OCI-LY7 (cell line): ENCODE measurements at regions not wholly inside any gene's neighbourhood (a gene's known extent, or its start where the extent isn't known, plus 50 kb on each side); places are given as distances from the start of the nearest gene placed in this dataset.
A peak's percentile ranks its signal among the peaks of the same experiment; 100 is the strongest.
"Not testable (repeated sequence)": the region's sequence is repeated elsewhere in the genome, so short reads cannot be mapped to it uniquely, and the experiment has no call there.

Source experiments
- BruUV-seq: library from RNA; stranded (reverse); fragments of 400-500 nt; replicated peaks from 2 replicates; lab custom pipeline; 2021; lab: Mats Ljungman, UMichigan
- CTCF ChIA-PET: fragments of 300-600 bp; sonication (Branson Sonifier 250); formaldehyde crosslinking; loops from one replicate; lab custom pipeline; 2022; ENCODE audit warnings: antibody characterized with exemption; ENCODE audit not compliant: unreplicated experiment; lab: Charles Lee
- POLR2A ChIA-PET: fragments of 300-600 bp; sonication (Branson Sonifier 250); formaldehyde crosslinking; loops from one replicate; lab custom pipeline; 2022; ENCODE audit warnings: antibody characterized with exemption; lab: Charles Lee
- DNase-seq: peaks from one replicate; pipeline ENCODE4 v3.0.0-alpha.2; 2015; ENCODE audit warnings: low spot score
- H2AFZ ChIP-seq: fragments of 200-600 bp; sonication (generic), shearing (Covaris generic); 2 replicates; pipeline ENCODE4 v1.6.1; 2014; ENCODE audit warnings: mild to moderate bottlenecking, antibody characterized with exemption, low read length, moderate library complexity
- H3K27ac ChIP-seq: fragments of 200-600 bp; sonication (generic); 2 replicates; pipeline ENCODE4 v1.5.1; 2014; ENCODE audit warnings: mixed run types, low read depth, mild to moderate bottlenecking, moderate library complexity, low read length, inconsistent platforms; ENCODE audit not compliant: poor library complexity, severe bottlenecking
- H3K36me3 ChIP-seq: fragments of 200-600 bp; sonication (generic); 2 replicates; pipeline ENCODE4 v1.6.1; 2014; ENCODE audit warnings: mild to moderate bottlenecking, antibody characterized with exemption, low read length, moderate library complexity, mixed read lengths; ENCODE audit not compliant: insufficient read depth
- H3K4me1 ChIP-seq: fragments of 200-600 bp; sonication (generic); 2 replicates; pipeline ENCODE4 v1.5.1; 2014; ENCODE audit warnings: mild to moderate bottlenecking, low read length; ENCODE audit not compliant: insufficient read depth, poor library complexity, severe bottlenecking
- H3K4me2 ChIP-seq: fragments of 200-600 bp; sonication (generic); 2 replicates; pipeline ENCODE4 v1.6.1; 2014; ENCODE audit warnings: mild to moderate bottlenecking, low read length
- H3K4me3 ChIP-seq: fragments of 200-600 bp; sonication (generic); 2 replicates; pipeline ENCODE4 v1.5.1; 2014; ENCODE audit warnings: mild to moderate bottlenecking, low read depth, low read length; ENCODE audit not compliant: poor library complexity, severe bottlenecking
- H3K79me2 ChIP-seq: fragments of 200-600 bp; sonication (generic); 2 replicates; pipeline ENCODE4 v1.6.1; 2016; ENCODE audit warnings: low read depth, mild to moderate bottlenecking, low read length, moderate library complexity, mixed read lengths; ENCODE audit not compliant: insufficient read depth
- H3K9me2 ChIP-seq: fragments of 200-600 bp; sonication (generic); 2 replicates; pipeline ENCODE4 v1.6.1; 2016; ENCODE audit warnings: mild to moderate bottlenecking, low read length, mixed read lengths; ENCODE audit not compliant: insufficient read depth
- H3K9me3 ChIP-seq: fragments of 200-600 bp; sonication (generic); 2 replicates; pipeline ENCODE4 v1.6.1; 2014; ENCODE audit warnings: mild to moderate bottlenecking, mixed run types, low read length, mixed read lengths
- H4K20me1 ChIP-seq: fragments of 200-600 bp; sonication (generic); 2 replicates; pipeline ENCODE4 v1.6.1; 2014; ENCODE audit warnings: mild to moderate bottlenecking, antibody characterized with exemption, low read length, moderate library complexity, mixed read lengths; ENCODE audit not compliant: insufficient read depth
- EZH2phosphoT487 ChIP-seq: fragments of 200-600 bp; sonication (generic); IDR thresholded peaks from 2 replicates; pipeline ENCODE4 v1.6.1; 2018; ENCODE audit warnings: low read depth, borderline replicate concordance, mild to moderate bottlenecking, mixed run types, antibody characterized with exemption, low read length, moderate library complexity, mixed read lengths
- intact Hi-C: fragments of 100-400 bp; cut with micrococcal nuclease; formaldehyde crosslinking; loops from one replicate; pipeline ENCODE4 v1.10.0; 2022; ENCODE audit not compliant: unreplicated experiment
- TF ChIP-seq, protein P1 (sequence below): fragments of 200-600 bp; sonication (generic); conservative IDR thresholded peaks from 2 replicates; pipeline ENCODE4 v1.5.1; 2014; ENCODE audit warnings: mild to moderate bottlenecking, antibody characterized with exemption, low read length, moderate library complexity, mixed read lengths

DNA sequence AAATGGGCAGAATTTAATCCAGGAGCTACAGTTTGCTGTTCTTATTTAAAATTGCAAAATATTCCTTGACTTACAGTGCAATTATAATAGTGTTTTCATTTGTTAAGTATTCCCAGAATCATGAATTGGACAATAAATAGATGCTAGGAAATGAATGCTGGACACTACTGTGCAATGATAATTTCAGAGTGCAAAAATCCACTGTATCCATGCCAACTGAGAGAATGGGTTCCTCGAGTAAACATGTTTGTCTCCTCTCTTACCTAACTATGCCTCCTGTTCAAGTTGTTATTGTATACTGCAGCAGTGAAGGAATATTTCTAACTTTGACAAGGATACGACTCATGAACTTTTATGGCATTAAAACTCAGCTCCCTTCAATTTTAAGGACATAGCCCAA, 1396.3 kb downstream of the GATA3 start:
- Histone ChIP-seq H3K9me3 (0 out of 2 replicates have a peak, but pooled peaks cover 12% of the 10 kb centered on the region), H3K27ac (no peak overlapping the region), H4K20me1 (no peaks in the 10 kb centered on the region), H2AFZ (no peak overlapping the region), H3K4me3 (no peak overlapping the region), H3K4me2 (no peak overlapping the region), H3K4me1 (no peaks in the 10 kb centered on the region), H3K36me3 (no peaks in the 10 kb centered on the region), H3K9me2 (no peaks in the 10 kb centered on the region), H3K79me2 (no peaks in the 10 kb centered on the region)
- ChIA-PET POLR2A (interaction anchor here (0.7 to 0.9 kb wide), 4 partner anchors 11 to 223 kb away, joined by 3 to 6 read pairs (median 6); no protein-coding TSS in a partner anchor), CTCF (no interaction called here)
- no peak for TF ChIP-seq EZH2phosphoT487
- DNase-seq, result no peak
- no TSS peak for BruUV-seq
- intact Hi-C loops, result no loop called here

DNA sequence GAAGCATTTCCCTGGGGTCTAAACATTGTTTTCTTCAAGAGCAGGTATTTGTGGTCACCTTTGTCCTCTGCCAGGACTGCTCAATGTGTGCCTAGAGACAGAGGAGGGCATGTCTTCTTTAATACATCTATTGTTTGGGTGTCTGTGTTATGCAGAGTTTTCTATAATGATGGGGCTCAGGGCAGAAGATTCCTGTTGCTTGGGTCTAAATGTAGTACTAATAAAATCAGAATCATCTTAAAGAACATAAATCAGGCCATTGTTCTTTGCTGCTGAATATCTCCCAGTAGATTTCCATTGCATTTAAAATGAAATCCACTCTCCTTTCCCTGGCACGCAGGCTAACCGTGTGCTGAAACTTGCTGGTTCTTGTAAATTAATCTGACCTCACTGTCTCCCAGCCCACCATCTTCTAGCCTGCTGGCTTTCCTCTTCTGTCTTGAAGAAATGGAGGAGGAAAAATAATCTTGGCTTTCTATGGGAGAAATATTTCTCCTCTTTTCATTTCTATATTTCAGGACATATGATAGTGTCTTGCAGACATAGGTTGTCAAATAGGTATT, 1396.8 kb downstream of the GATA3 start:
- Histone ChIP-seq H4K20me1 (no peaks in the 10 kb centered on the region), H3K27ac (no peak overlapping the region), H2AFZ (no peak overlapping the region), H3K4me3 (no peak overlapping the region), H3K4me1 (no peaks in the 10 kb centered on the region), H3K36me3 (no peaks in the 10 kb centered on the region), H3K79me2 (no peaks in the 10 kb centered on the region), H3K9me2 (no peaks in the 10 kb centered on the region), H3K4me2 (no peak overlapping the region), H3K9me3 (0 out of 2 replicates have a peak, but pooled peaks cover 12% of the 10 kb centered on the region)
- intact Hi-C loops, result no loop called here
- BruUV-seq, result no TSS peak
- CTCF ChIA-PET, result no interaction called here
- no peak for TF ChIP-seq EZH2phosphoT487
- TF ChIP-seq, protein P1, sequence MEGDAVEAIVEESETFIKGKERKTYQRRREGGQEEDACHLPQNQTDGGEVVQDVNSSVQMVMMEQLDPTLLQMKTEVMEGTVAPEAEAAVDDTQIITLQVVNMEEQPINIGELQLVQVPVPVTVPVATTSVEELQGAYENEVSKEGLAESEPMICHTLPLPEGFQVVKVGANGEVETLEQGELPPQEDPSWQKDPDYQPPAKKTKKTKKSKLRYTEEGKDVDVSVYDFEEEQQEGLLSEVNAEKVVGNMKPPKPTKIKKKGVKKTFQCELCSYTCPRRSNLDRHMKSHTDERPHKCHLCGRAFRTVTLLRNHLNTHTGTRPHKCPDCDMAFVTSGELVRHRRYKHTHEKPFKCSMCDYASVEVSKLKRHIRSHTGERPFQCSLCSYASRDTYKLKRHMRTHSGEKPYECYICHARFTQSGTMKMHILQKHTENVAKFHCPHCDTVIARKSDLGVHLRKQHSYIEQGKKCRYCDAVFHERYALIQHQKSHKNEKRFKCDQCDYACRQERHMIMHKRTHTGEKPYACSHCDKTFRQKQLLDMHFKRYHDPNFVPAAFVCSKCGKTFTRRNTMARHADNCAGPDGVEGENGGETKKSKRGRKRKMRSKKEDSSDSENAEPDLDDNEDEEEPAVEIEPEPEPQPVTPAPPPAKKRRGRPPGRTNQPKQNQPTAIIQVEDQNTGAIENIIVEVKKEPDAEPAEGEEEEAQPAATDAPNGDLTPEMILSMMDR, result no peak
- no peak for DNase-seq
- POLR2A ChIA-PET, result interaction anchor here (0.9 kb wide), 1 partner anchor 11 kb away, joined by 5 read pairs; no protein-coding TSS in a partner anchor

DNA sequence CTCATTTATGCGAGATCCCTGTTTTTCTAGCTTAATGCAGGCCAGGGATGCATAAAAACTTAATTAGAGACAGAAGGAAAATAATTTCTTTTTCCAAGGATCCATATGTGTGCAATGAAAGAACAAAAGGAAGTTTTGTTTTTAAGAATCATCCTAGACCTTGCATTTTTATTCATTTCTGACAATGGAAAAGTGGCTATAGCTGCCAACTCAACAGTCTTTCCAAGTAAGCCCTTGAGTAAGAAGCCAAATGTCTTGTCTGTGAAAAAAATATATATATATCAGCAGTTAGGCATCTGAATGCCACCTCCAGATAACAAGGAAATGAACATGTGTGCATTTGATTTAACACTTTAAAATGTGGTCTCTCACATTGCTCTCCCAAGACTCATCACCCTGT, 1397.6 kb downstream of the GATA3 start:
- no TSS peak for BruUV-seq

DNA sequence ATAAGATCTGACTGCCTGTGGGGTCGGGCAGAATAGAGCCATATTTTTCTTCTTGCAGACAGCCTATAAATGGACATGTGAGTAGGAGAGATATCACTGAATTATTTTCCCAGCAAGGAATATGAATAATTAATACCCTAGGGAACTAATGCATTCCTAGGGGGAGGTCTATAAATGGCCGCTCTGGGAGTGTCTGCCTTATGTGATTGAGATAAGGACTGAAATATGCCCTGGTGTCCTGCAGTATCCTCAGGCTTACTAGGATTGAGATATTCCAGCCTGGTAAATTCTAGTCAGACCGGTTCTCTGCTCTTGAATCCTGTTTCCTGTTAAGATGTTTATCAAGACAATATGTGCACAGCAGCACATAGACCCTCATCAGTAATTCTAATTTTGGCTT, 1399.4 kb downstream of the GATA3 start:
- H3K4me3 ChIP-seq, H3K27ac ChIP-seq, BruUV-seq, intact Hi-C loops, H4K20me1 ChIP-seq, POLR2A ChIA-PET, H3K36me3 ChIP-seq, H3K9me2 ChIP-seq, H2AFZ ChIP-seq, H3K4me2 ChIP-seq, H3K4me1 ChIP-seq, CTCF ChIA-PET, H3K79me2 ChIP-seq: not testable (repeated sequence)
- peak; percentile 3 for DNase-seq
- 0 out of 2 replicates have a peak, but pooled peaks cover 12% of the 10 kb centered on the region for H3K9me3 ChIP-seq

More for the DNA sequence above, 1397.6 kb downstream of the GATA3 start:
- no peaks in the 10 kb centered on the region for H4K20me1 ChIP-seq
- H3K36me3 ChIP-seq, result no peaks in the 10 kb centered on the region
- POLR2A ChIA-PET, result interaction anchor here (0.8 kb wide), 1 partner anchor 12 kb away, joined by 5 read pairs; no protein-coding TSS in a partner anchor
- H3K9me2 ChIP-seq, result no peaks in the 10 kb centered on the region
- no peak for DNase-seq
- no peaks in the 10 kb centered on the region for H3K4me1 ChIP-seq
- H3K4me2 ChIP-seq, result no peak overlapping the region
- intact Hi-C loops, result no loop called here
- H2AFZ ChIP-seq, result no peak overlapping the region
- no peak overlapping the region for H3K27ac ChIP-seq
- H3K4me3 ChIP-seq, result no peak overlapping the region
- CTCF ChIA-PET, result no interaction called here
- H3K79me2 ChIP-seq, result no peaks in the 10 kb centered on the region
- H3K9me3 ChIP-seq, result 0 out of 2 replicates have a peak, but pooled peaks cover 12% of the 10 kb centered on the region
- TF ChIP-seq EZH2phosphoT487, result no peak
- TF ChIP-seq, protein P1, result no peak
